ENCODE measurements at regions not wholly inside any gene's neighbourhood (a gene's known extent, or its start where the extent isn't known, plus 50 kb on each side); places are given as distances from the start of the nearest gene placed in this dataset.

DNA sequence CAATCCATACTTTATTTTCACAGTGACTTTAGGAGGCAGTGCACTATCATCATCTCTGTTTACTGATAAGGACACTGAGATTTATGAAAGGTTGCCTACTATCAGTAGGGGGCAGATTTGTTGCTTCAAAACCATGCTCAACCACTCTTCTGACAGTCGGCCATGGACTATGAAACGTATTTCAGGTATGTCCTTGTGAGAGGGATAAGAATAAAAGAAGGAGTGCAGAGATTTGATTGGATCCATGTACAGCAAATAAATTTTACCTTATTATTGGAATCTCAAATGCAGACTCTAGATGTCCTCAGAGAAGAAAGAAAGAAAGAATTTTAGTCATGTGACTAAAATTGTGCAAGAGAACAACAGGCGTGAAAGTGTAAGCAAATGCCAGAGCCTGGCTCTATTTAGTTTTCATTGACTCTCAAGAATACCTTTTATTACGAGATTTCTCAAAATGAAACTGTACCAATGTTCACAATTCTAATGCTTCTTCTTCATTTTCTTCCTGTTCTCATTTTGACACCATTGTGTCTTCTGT is 296.6 kb upstream of the RASA1 start:
- peak; percentile 58; the same call in 1 of the 2 replicates for TF ChIP-seq CEBPB (IDR thresholded peaks at IDR 0.05)
- no peak for TF ChIP-seq FOXM1 (IDR thresholded peaks at IDR 0.05; ENCODE audit: borderline replicate concordance, low read depth)
- peak; percentile 19; the same call in 1 of the 2 replicates for TF ChIP-seq RAD21 (IDR thresholded peaks at IDR 0.05; ENCODE audit: low read depth)
- TF ChIP-seq, protein P1, sequence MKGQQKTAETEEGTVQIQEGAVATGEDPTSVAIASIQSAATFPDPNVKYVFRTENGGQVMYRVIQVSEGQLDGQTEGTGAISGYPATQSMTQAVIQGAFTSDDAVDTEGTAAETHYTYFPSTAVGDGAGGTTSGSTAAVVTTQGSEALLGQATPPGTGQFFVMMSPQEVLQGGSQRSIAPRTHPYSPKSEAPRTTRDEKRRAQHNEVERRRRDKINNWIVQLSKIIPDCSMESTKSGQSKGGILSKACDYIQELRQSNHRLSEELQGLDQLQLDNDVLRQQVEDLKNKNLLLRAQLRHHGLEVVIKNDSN (IDR thresholded peaks at IDR 0.05): peak; percentile 30; the same call in 1 of the 2 replicates
- no peak for TF ChIP-seq ZBTB7A (IDR thresholded peaks at IDR 0.05; ENCODE audit: low read depth)

DNA sequence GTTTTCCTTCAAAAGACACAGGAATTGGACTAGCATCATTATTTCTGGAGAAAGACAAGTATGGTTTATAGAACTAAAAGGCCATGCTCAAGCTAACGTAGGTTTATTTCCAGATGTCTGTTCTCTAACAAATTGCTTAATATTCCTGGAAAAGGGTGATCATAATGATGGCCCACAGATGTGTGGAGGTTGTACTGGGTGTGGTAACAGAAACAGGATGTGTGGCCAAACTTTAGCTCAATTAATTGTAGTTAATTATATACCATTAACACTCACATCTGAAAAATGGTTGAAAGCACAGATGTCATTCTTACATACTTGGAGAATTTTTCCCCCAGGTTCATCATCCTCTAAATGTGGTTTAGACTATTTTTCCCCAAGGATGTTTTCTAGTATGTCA is 292.7 kb upstream of the RASA1 start:
- TF ChIP-seq FOXM1 (IDR thresholded peaks at IDR 0.05; ENCODE audit: borderline replicate concordance, low read depth) (no peak), RAD21 (IDR thresholded peaks at IDR 0.05; ENCODE audit: low read depth) (no peak), YY1 (IDR thresholded peaks at IDR 0.05; ENCODE audit: low read depth) (no peak), NFIC (IDR thresholded peaks at IDR 0.05) (no peak), ZBTB7A (IDR thresholded peaks at IDR 0.05; ENCODE audit: low read depth) (no peak), TEAD4 (IDR thresholded peaks at IDR 0.05) (no peak), EGR1 (IDR thresholded peaks at IDR 0.05) (no peak)
- TF ChIP-seq, protein P2, sequence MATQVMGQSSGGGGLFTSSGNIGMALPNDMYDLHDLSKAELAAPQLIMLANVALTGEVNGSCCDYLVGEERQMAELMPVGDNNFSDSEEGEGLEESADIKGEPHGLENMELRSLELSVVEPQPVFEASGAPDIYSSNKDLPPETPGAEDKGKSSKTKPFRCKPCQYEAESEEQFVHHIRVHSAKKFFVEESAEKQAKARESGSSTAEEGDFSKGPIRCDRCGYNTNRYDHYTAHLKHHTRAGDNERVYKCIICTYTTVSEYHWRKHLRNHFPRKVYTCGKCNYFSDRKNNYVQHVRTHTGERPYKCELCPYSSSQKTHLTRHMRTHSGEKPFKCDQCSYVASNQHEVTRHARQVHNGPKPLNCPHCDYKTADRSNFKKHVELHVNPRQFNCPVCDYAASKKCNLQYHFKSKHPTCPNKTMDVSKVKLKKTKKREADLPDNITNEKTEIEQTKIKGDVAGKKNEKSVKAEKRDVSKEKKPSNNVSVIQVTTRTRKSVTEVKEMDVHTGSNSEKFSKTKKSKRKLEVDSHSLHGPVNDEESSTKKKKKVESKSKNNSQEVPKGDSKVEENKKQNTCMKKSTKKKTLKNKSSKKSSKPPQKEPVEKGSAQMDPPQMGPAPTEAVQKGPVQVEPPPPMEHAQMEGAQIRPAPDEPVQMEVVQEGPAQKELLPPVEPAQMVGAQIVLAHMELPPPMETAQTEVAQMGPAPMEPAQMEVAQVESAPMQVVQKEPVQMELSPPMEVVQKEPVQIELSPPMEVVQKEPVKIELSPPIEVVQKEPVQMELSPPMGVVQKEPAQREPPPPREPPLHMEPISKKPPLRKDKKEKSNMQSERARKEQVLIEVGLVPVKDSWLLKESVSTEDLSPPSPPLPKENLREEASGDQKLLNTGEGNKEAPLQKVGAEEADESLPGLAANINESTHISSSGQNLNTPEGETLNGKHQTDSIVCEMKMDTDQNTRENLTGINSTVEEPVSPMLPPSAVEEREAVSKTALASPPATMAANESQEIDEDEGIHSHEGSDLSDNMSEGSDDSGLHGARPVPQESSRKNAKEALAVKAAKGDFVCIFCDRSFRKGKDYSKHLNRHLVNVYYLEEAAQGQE (IDR thresholded peaks at IDR 0.05; ENCODE audit: low read depth): no peak
- TF ChIP-seq, protein P1 (IDR thresholded peaks at IDR 0.05): no peak

DNA sequence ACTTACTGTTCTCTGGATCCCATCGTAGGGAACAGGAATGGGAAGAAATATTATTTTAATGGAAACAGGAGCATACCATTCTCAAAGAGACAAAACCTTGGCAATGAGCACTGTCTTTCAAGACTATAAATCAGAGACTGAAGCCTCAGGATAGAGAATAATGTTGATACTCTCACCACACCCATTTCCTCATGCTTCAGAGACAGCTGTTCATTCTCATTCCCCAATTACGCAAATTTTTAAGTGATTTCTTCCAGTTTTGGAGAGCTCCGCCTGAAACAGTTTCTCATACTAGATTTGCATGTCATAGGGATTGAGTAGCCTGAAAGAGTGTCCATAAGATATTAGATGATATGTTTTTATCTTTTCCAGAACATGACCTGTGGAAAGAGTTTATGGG is 290.5 kb upstream of the RASA1 start:
- TF ChIP-seq, protein P2 (IDR thresholded peaks at IDR 0.05; ENCODE audit: low read depth): no peak
- TF ChIP-seq CEBPB (IDR thresholded peaks at IDR 0.05): no peak

DNA sequence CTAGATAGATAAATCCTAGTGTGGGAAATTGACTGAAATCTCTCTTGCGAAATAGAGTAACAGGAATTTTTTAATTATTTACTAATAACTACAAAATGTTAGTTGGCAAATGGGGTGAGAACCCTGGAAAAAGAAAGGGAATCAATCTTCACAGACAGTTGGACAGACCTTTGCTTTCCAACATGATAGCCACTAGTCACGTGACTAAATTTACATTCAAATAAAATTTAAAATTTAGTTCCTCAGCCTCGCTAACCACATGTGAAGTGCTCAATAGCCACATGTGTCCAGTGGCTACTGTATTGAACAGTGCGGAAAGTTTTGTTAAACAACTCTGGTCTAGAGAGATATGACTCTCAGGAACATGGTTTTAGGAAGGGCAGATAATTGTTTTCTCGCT is 289.9 kb upstream of the RASA1 start:
- TF ChIP-seq CEBPB (IDR thresholded peaks at IDR 0.05) (no peak), TEAD4 (IDR thresholded peaks at IDR 0.05) (no peak), TCF12 (IDR thresholded peaks at IDR 0.05; ENCODE audit: low read depth) (no peak), ZBTB7A (IDR thresholded peaks at IDR 0.05; ENCODE audit: low read depth) (no peak), NFIC (IDR thresholded peaks at IDR 0.05) (no peak), EP300 (IDR thresholded peaks at IDR 0.05; ENCODE audit: borderline replicate concordance) (no peak), TAF1 (IDR thresholded peaks at IDR 0.05; ENCODE audit: low read depth) (no peak), EGR1 (IDR thresholded peaks at IDR 0.05) (no peak), YY1 (IDR thresholded peaks at IDR 0.05; ENCODE audit: low read depth) (no peak), CREB1 (IDR thresholded peaks at IDR 0.05; ENCODE audit: low read depth) (no peak), RAD21 (IDR thresholded peaks at IDR 0.05; ENCODE audit: low read depth) (no peak), FOXM1 (IDR thresholded peaks at IDR 0.05; ENCODE audit: borderline replicate concordance, low read depth) (no peak)
- TF ChIP-seq, protein P1 (IDR thresholded peaks at IDR 0.05): no peak
- TF ChIP-seq, protein P2 (IDR thresholded peaks at IDR 0.05; ENCODE audit: low read depth): no peak
- TF ChIP-seq, protein P3, sequence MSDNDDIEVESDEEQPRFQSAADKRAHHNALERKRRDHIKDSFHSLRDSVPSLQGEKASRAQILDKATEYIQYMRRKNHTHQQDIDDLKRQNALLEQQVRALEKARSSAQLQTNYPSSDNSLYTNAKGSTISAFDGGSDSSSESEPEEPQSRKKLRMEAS (IDR thresholded peaks at IDR 0.05): no peak
